GM12874 (cell line): ENCODE measurements at regions not wholly inside any gene's neighbourhood (a gene's known extent, or its start where the extent isn't known, plus 50 kb on each side); places are given as distances from the start of the nearest gene placed in this dataset.
A peak's percentile ranks its signal among the peaks of the same experiment; 100 is the strongest.

Source experiments
- TF ChIP-seq, protein P1 (sequence below): IDR thresholded peaks from 2 replicates; pipeline ENCODE4 v1.5.1; 2011; ENCODE audit warnings: low read depth, mild to moderate bottlenecking, control low read depth, low read length, moderate library complexity; ENCODE audit not compliant: insufficient read depth

DNA sequence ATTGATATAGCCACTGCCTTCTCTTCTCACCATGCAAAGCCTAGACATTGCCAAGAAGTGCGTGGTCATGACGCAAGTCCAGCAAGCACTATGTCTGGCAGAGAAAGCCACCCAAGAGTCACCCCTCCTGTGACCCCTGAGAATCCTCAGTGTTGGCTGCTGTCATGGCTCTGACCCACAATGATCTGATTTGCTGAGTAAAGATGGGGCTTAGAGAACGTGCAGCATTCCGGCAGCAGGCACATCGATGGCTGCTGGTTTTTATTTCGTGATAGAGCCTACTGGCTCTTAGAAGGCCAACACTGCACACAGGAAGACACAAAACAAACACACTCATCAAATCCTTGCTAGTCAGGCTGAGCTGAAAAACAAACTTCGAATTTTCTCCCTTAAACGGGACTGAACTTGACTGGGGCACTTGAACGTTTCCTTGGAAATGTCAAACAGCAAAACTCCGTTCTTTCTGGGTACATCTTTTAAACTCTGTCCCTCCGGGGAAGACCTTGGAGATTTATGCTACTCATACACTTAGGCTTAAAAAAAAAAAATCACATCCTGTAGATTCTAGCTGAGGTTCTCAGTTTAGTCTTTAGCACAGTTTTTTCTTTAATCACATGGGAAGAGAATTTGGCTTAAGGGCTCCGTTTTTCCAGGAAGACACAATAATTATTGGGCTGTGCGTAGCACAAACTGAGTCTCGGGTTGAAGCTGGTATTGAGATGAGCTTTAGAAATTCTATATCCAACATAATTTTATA is 88.2 kb upstream of the BASP1 start:
- TF ChIP-seq, protein P1, sequence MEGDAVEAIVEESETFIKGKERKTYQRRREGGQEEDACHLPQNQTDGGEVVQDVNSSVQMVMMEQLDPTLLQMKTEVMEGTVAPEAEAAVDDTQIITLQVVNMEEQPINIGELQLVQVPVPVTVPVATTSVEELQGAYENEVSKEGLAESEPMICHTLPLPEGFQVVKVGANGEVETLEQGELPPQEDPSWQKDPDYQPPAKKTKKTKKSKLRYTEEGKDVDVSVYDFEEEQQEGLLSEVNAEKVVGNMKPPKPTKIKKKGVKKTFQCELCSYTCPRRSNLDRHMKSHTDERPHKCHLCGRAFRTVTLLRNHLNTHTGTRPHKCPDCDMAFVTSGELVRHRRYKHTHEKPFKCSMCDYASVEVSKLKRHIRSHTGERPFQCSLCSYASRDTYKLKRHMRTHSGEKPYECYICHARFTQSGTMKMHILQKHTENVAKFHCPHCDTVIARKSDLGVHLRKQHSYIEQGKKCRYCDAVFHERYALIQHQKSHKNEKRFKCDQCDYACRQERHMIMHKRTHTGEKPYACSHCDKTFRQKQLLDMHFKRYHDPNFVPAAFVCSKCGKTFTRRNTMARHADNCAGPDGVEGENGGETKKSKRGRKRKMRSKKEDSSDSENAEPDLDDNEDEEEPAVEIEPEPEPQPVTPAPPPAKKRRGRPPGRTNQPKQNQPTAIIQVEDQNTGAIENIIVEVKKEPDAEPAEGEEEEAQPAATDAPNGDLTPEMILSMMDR = no peak

DNA sequence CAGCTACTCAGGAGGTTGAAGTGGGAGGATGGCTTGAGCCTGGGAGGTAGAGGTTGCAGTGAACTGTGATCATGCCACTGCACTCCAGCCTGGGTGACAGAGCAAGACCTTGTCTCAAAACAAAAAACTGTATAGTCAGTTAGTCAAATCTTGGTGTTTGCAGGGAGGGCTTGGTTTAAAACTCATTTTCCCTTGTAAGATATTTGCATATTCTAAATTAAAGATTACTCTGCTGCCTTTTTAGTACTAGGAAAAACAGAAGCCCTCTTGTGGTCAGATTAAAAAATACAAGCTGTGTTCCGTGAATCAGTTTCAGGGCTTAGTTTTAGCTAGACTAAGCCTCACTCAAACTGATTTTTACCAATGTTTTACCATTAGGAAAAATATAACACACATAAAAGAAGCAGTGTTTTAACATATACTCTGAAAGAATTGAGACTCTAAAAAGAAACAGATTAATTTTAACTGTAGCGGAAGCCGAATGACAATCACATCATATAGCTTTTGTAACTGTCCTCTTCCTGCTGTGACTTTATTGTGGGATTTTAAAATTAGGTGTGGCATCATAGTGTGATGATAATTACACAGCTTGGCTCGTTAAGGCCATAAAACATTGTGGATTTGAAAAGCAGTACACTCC is 84.9 kb upstream of the BASP1 start:
- TF ChIP-seq, protein P1 = peak; percentile 22; the same call in 1 of the 2 replicates

DNA sequence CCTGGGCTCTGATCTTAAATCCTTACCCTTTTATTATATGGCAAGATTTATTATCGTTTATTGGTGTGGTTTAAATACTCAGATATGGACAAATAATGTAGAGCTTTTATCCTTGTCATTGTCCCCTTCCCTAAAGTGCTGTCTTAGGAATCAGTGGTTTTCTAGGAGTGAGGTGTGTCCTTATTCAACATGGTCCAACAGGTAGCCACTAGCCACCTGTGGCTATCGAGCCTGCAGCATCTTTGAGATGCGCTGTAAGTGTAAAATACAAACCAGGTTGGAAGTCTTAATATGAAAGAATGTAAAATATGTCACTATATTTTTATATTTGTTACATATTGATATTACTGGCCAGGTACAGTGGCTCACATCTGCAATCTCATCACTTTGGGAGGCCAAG is 82.4 kb upstream of the BASP1 start:
- TF ChIP-seq, protein P1 = no peak

DNA sequence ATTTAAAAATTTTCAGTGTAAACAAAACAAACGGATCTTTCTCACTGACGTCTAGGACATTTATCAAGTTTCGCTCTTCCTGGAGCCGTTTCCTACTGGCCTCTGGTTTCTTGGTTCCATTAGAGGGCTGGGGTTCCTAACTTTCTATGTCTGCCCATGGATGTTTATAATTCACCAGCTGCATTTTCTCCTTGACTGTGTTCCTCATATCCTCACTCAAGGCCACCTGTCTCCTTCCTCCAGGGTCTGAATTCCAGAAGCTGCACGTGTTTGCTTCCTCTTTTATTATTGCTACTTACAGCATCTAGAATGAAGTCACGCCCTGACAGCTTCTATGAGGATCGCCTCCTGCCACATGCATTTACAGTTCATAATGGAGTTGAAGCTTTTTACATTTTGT is 74.1 kb upstream of the BASP1 start:
- TF ChIP-seq, protein P1 = no peak

DNA sequence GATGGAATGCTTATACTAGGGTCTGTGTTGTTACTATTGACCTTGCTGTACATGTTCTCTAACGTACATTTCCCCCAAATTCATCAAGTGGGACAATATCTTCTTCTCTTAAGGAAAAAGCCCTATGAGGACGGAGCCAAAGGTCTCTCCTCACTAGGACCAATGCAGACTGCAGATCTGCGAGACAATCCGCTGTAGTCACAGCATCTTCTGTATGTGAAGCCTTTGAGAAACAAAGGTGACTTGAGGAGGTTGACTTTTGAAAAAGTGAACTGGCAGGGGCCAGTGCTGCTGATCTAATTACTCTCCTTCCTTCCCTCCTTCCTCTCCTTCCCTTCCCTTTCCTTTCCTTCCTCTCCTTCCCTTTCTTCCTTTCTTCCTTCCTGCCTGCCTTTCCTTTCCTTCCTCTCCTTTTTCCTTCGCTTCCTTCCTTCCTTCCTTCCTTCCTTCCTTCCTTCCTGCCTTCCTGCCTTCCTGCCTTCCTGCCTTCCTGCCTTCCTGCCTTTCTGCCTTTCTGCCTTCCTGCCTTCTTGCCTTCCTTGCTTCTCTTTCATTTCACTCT is 71.1 kb upstream of the BASP1 start:
- TF ChIP-seq, protein P1 = no peak

DNA sequence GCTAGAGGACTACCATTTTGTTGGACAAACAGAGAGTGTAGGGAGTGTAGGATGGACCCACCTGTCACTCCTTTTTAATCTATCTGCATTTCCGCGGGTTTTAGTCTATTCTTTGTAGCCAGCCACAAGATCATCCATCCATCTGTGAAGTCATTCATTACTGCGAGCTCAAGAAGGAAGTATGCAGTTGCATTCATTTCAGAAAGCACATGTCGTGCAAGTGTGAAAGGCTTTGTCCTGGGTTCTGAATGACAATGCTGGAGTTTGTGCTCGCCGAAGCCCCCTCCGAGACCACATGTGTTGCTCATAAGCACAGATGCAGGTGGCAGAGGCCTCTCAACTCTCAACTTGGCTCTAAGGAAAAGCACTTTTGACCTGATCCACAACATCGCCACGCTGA is 70.3 kb upstream of the BASP1 start:
- TF ChIP-seq, protein P1 = no peak

DNA sequence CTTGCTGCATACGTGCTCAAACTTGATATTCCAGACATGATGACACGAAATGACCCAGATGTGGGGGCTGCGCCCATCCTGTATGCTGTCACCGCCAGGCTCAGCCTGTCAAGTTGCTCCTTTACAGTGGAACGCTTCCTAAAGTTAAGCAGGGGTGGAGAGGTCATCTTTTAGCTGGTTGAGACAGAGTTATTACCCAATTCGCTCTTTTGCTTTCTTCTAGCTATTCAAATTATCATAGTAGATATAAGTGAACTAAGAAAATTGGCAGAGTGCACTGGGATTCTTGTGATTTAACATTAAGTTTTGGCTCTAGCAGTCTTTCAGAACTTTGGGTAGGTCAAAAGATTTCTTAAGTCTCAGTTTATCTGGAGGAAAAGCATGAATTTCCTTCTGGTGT is 69.8 kb upstream of the BASP1 start:
- TF ChIP-seq, protein P1 = no peak
